Midbrain (tissue), 1 donor: ENCODE measurements at regions not wholly inside any gene's neighbourhood (a gene's known extent, or its start where the extent isn't known, plus 50 kb on each side); places are given as distances from the start of the nearest gene placed in this dataset.
A peak's percentile ranks its signal among the peaks of the same experiment; 100 is the strongest.
"Not testable (repeated sequence)": the region's sequence is repeated elsewhere in the genome, so short reads cannot be mapped to it uniquely, and the experiment has no call there.

Experiments
- DNase-seq: peaks from one replicate; lab custom pipeline; 2025; lab: John Stamatoyannopoulos, UW

DNA sequence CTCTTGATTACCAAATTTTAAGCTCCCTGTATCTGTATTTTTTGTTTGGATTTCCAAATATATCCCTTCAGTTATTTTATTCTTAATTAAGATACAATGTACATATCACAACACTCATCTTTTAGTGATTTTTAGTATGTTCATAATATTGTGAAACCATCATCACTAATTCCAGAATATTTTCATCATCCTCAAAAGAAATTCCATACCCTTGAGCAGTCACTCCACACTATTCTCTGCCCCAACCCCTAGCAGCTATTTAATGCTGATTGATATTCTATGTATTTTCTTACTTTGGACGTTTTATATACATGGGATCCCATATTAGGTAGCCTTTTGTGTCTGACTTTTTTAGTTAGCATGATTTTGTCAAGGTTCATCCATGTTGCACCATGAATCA is 127.4 kb upstream of the SLC8A1 start:
- no peak for DNase-seq

DNA sequence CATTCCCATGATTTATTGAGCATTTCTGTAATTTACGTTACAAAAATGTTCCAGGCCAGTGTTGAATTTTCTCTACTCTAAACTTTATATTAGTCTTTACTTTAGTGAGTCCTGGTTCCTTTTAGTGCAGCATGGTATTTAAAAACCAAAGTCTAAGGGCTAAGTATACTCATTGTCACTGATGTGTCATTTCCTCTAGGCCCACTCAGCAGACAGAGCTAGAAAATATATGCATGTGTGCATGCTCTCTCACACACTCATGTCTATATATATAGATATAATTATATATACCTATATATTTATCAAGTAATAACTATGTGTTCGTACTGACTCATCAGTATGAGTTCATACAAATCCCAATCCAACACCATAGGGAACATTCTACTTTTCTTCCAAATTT is 132.5 kb upstream of the SLC8A1 start:
- no peak for DNase-seq

DNA sequence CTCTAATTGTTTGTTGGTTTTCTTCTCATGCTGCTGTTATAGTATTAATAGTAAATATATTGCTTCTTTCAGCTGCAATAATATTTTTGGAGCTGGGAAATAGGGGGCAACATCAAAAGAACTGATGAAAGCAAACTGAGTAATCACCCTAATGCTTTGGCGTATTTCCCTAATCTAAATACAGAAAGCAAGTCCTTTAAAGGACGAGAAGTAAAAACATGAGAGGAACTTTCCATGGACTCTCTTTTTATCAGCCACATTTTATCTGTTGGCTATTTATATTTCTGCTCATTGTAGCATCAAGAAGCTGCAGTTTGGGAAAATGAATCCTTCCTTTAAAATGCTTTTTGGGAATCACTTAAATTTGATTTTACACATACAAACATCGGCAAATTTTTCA is 139.9 kb upstream of the SLC8A1 start:
- DNase-seq, result no peak

DNA sequence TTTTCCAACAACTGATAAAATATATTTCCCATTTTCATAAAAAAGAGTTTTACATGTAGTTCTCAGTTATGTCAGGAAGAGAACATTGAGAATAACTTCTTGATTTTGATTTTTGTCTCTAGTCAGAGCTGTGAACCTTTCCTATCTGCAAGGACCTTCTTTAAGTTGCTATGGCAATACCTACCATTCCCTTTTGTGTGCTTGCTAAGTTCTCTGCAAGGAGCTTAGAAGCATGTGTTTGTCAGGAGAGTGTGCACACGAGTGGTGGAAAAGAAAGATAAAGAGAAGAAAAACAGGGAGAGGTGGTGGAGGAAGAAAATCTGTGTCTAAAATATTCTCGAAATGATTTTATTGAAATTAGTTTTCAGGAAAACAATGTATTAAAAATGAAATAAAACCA is 140.3 kb upstream of the SLC8A1 start:
- no peak for DNase-seq

DNA sequence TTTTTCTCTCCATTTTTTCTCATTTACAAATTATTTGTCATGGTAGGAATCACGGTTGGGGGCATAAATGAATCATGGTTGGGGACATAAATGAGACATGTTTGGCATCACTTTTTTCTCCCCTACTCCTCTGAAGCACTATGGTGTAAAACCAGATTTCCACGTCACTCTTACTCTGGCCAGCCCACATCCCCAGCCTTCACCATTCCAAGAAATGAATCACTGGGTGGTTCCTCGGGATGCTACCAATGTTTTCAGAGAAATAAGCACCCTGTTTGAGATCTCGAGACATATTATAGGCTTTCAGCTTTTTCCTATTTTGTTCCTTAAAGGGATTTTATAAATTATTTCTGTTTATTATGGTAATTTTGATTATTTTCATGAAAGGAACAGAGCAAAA is 155.0 kb upstream of the SLC8A1 start:
- no peak for DNase-seq

DNA sequence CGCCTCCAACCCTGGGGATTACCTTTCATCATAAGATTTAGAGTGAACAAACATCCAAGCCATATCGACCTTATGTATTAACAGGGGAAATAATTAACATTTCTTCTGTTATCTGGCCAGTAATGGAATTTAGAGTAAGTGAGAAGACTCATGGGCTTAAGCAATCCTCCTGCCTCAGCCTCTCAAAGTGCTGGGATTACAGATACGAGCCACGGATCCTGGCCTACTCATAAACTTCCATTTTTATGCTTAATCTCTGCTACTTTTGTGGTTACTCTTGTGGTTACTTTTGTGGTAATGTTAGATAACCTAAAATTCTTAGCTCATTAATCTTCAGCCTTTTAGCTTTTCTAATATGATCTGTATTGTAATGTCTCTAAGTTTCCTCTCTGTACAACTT is 159.3 kb upstream of the SLC8A1 start:
- DNase-seq, result no peak

DNA sequence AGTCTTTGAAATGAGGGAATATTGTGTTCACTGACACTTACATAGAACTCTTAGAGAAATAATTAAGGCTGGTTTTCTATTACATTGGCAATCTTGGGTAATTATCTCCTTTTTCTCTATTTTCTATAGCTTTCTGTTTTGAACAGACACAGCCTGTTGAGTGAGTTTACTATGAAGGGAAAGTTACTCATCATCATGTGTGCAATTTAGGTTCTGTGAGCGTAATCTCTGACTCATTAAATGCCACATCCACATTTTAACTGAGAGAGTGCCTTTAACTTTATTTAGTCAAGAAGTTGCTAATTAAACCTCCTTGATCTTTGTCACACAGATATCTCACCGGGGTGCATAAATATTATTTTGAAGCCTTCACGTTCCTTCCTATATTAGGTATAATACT is 174.0 kb upstream of the SLC8A1 start:
- DNase-seq, result no peak

DNA sequence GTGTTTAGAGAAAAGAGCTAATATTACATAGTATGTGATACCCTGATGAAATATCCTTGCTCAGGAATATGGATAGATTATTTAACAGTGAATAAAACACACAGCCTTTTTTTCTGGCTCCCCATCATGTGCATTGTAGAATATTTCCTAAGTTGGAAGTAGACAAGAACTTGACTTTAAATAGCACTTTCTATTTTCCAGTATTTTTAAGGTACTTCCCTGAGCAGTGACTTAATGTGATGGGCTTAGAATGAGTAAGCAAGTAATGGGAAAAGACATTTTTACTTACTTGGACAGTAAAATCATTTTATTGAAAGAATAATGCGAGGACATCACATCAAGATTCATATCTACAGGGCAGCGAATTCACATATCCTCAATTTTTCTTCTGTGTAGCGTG is 176.7 kb upstream of the SLC8A1 start:
- DNase-seq, result no peak

DNA sequence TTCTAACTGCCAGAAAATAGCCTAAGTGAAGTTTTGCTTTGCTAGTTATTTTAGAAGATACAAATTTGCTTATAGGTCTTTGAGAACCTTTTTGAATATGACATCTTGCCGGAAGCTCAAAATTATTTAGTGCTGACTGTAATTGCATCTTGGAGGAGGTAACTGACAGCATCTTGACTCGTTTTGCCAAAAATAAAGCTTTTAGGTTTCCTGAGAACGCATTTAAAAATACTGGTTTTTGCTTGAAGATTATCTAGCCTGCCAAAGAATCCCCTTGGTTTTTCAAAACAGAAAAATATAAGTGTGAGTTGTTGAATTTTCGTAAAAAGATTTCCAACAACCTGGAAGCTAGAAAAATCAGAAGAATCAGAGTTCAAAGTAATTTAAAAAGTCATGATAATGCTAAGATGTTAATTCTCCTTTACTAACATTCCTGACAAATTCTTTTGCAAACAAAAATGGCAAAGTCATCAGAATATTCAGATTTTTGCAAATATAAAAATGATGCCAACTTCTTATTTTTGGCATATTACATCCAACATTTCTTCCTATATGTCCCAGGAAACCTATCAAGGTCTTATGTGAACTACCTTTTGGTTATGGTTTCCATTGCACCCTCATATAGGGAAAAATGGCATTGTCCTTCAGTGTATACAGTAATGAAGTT is 178.0 kb upstream of the SLC8A1 start:
- no peak for DNase-seq

DNA sequence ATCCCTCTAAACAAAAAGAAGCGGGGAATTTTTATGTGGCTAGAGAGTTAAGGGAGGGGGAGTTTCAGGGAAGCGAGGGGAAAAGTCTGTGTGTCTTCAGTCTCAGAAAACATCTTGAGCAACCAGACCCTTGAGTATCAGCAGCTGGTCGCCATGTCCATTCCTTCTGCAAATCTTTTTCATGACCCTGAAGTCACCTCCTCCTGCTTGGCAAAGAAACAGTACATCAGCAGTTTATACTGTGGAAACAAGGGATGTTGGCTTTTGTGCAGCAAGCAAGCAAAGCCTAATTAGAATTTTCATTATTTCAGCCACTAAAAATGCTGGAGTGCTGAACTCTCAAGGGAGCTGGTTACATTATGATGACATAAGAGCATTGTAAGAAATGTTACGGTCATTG is 187.4 kb upstream of the SLC8A1 start:
- no peak for DNase-seq

DNA sequence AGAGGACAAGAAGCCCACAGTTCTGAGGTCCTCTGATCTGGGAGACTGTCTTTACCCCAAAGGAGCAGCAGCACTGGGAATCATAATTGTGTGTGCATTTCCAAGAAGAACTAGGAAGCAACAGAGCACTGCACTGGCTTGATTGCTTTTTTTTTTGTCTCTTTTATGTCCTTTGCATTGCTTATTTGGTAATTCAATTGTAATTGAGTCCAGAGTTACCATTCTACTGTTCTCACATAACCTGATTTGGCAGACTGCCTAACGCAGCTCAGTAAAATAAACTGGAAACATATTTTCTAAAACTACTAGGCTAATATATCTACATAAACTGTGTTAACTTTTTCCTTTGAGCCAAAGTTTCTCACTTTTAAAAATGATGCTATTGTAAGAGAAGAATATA is 190.3 kb upstream of the SLC8A1 start:
- DNase-seq, result no peak

DNA sequence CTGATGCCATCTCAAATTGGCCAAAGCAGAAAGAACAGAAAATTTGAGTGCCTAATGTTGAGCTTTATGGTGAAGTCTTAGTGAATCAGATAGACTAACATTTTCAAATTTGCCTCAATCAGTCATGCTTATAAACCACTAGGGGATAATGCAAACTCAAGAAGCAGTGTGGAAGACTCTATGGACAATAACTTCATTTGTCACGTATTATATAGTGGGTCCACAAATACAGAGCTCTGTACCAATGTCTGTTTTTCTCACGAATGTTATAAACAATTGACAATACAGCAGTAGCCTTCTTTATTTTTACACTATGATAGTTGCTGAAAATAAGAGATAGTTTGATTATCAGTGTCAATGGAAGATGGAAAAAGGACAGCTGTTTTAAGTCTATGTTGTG is 190.8 kb upstream of the SLC8A1 start:
- no peak for DNase-seq

DNA sequence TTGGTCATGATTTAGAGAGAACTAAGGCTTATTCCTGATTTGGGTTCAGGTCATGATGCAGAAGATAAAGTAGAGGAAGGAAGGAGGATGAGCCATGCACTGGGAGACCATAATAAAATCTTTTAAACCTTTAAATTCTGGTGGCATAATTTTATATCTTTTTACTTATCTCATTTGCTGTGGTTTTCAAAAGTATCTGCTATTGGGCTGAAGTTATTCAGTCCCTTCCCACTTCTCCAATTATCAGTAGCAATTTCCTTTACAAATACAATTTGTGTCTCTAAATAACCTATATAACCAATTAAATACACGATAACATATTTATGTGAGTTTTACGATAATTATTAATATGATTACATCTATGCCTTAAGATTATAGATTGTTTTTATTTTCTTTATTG is 194.8 kb upstream of the SLC8A1 start:
- DNase-seq, result no peak

DNA sequence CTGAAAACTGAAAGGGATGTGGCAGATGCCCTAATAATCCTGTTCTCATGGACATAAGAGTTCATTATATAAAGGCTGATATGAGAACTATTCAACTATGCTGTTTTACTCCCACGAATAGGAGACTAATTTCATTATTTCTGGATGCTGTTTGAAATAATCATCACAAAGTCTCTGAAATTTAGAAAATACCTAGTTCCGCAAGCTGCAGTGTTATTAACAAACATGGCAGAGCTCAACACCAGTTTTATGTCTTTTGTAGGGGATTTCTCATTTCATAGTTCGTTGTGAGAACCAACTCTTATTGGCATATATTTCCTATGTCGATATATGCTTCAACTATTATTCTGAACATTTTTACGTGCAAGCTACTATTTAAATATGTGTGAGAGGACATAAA is 200.3 kb upstream of the SLC8A1 start:
- DNase-seq, result no peak

DNA sequence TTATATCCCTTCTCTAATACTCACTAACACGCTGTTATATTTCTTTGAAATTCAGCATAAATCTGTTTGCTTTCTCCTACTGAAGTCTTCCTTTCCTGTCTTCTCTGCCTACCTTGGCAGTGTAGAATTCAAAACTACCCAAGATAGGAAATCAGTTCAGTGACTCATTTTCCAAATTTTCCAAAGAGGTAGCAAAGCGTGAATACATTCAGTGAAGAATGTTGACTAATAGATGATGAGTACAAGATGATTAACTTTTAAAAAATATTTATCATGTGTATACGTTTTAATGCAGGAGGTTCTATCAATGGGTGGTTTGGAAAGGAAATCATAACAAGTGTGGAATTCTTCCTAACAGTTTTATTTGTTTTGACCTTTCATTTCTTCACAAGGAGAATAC is 201.9 kb upstream of the SLC8A1 start:
- no peak for DNase-seq

DNA sequence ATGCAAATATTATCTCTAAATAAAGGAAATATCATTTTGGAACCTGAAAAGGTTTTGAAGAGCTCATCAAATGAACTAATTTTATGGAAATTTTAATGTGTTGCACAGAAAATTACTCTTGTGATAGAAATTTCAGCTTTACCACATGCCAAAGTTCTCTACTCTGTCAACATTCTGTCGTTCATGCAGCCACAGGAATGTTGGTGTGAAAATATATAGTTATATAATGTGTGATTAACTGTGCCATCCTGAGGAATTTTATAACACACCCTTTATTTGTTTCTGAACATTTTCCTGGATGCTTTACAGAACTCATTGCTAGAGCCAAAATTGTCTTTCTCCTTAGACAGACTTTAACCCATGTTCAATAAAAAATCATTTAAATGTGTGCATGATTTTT is 202.5 kb upstream of the SLC8A1 start:
- DNase-seq, result no peak

DNA sequence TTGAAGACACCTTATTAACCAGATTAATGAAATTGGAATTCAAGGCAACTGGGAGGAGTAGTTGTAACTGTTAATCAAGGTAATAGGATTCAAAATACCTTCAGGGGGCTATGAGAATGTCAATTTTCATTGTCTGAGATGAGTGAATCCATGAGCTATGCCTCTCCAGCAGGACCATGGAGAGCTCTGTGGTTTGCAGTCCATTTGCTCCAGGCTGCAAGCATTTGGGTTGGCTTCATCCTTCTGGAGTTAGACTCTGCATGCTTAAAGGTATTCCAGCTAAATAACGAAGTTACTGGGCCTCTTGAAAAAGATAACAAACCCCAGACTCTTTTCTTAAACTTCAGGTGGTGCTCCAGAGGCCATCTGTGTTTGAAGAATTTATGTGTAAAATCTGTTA is 207.1 kb upstream of the SLC8A1 start:
- DNase-seq, result no peak

DNA sequence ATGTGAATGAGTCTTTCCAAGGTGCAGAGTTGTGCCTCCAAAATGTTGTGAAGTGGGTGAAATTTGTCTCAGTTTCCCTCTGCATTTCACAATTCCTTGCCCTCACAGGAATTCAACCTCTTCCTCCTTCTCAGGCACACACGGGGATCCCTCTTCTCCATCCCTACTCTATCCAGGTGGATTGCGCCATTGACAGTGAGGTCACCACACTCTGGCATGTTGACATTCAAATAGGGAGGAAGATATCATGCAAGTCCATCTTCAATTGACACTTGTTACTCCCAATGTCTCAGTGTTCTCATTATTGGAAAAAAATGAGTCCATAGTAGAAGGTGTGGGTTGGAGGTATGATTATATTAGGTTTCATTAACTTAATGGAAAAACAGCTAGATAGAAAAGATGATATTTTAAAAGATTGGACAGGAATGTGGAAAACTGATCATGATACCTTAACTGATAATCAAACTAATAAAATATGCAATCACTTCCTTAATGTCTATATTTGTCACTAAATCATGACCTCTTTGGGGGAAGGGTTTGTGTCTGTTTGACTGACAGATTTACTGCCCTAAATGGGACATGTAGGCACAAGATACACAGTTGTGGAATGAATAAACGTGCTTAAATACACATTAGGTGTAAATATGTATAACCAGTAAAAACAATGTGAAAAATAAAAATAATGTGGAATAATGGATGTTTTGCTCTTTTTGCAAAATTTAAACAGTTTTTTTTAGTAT is 213.8 kb upstream of the SLC8A1 start:
- no peak for DNase-seq

DNA sequence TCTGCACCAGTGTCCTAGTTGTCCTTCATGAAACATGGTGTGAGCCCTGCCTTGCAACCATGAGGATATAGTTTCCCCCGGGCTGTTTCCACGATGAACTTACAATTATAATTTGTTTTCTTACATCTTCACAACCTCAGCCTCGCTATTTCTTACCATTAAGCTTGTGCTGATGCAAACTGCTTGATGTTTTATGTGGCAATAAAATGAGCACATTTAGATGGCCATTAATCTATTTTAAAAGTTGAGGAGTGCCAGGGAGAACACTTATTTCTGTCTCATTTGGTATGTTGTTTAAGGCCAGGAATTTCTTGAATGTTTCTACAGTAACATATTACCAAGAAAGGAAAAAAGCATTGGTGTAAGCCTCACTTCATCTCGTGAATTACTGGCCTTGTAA is 214.5 kb upstream of the SLC8A1 start:
- no peak for DNase-seq

DNA sequence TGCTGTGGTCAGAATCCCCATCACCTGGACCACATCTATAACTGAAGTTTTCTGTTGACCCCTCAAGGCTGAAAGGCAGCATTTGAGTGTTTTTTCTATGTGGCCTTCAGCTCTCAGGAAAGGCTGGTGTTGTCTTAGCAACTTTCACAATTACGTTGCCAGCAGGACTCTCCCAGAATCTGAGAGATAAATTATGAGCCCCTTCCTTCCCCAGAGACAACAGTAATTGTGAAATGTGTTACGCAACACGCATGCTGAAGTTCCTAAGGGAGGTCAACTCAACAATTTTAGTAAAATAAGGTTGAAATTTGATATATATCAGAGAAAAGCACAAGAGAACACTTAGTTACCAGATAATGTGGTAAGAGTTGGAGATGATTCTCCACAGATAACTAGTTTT is 216.5 kb upstream of the SLC8A1 start:
- DNase-seq, result no peak

DNA sequence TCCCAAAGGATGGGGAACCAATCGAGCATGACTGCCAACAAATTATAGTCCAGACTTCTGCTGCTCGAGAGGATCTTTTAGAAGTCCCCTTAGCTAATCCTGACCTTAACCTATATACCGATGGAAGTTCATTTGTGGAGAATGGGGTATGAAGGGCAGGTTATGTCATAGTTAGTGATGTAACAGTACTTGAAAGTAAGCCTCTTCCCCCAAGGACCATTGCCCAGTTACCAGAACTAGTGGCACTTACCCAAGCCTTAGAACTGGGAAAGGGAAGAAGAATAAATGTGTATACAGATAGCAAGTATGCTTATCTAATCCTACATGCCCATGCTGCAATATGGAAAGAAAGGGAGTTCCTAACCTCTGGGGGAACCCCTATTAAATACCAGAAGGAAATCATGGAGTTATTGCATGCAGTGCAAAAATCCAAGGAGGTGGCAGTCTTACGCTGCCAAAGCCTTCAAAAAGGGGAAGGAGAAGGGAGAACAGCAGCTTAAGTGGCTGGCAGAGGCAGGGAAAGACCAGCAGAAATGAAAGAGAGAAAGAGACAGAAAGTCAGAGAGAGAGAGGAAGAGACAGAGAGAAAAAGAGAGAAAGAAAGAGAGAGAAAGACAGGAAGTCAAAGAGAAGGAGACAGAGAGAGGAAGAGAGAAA is 224.4 kb upstream of the SLC8A1 start:
- DNase-seq, result not testable (repeated sequence)

DNA sequence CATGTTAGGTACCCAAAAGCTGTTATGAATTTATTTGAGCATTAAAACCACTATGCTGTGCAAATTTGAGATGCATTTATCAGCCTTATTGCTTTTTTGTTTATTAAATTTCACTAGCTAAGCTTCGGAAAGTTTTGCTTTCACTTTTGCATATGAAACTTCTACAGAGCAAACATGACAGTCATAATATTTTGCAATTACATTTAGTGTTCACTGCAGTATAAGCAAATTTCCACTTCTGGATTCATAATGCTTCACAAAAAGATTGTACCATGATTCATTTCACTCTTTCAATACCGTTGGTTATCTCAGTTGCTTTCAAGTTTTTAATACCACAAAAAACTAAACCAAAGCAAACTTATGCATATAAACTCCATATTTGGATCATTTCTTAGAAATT is 228.7 kb upstream of the SLC8A1 start:
- no peak for DNase-seq

DNA sequence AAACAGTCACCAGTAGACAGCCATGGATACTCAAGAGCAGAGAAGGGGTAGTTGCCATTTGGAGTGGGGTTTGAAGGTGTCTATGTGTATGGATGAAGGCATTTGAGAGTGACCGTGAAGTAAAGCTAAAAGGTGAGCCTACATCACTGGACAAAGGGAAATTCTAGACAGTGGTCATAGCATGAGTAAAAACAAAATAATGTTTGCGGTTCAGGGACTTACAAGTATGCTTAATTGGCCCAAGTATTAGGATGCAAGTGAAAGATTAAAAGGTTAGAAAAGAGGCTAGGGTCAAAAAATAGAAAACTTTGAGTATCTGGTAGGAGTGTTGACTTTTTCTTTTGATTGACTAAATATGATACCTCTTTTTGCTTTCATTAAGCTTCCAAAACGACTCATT is 238.1 kb upstream of the SLC8A1 start:
- DNase-seq, result no peak

DNA sequence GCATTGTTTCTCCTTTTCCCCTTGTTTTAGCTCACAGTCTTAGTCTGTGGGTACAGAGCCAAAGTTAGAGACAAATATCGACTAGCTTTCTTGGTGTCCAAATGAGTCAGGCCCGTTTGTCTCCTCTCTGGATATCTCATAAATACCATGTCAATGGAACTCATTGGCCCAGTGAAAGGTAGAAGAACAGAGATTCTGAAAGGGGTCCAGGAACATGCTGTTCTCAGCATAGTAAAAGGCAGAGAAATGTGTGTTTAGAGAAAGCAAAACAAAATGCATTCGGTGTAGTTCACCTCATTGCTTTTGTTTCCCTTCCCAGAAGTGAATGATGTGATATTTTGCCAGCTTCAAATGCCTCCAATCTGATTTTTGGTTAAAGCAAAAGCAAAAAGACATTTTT is 238.6 kb upstream of the SLC8A1 start:
- DNase-seq, result peak; percentile 6
